Breast epithelium (tissue), 3 donors: ENCODE measurements at regions not wholly inside any gene's neighbourhood (a gene's known extent, or its start where the extent isn't known, plus 50 kb on each side); places are given as distances from the start of the nearest gene placed in this dataset.

Experiments used
- POLR2A ChIP-seq: fragments of 450-650 bp; IDR thresholded peaks from one replicate; pipeline ENCODE4 v1.6.1; 2016; ENCODE audit warnings: antibody characterized with exemption, mild to moderate bottlenecking, moderate library complexity
- POLR2AphosphoS5 ChIP-seq, 3 donors: sonication (generic); formaldehyde crosslinking; IDR thresholded peaks; one replicate each; pipeline ENCODE4 v1.6.1; 2017; ENCODE audit warnings: antibody characterized with exemption in 3 of 3
- TF ChIP-seq, protein P1 (sequence below), 3 donors: fragments of 450-650 bp; IDR thresholded peaks; one replicate each; pipeline ENCODE4 v1.5.1; 2016 to 2017; ENCODE audit warnings: antibody characterized with exemption in 3 of 3, mild to moderate bottlenecking in 3 of 3, moderate library complexity in 3 of 3

- TF ChIP-seq, protein P1, sequence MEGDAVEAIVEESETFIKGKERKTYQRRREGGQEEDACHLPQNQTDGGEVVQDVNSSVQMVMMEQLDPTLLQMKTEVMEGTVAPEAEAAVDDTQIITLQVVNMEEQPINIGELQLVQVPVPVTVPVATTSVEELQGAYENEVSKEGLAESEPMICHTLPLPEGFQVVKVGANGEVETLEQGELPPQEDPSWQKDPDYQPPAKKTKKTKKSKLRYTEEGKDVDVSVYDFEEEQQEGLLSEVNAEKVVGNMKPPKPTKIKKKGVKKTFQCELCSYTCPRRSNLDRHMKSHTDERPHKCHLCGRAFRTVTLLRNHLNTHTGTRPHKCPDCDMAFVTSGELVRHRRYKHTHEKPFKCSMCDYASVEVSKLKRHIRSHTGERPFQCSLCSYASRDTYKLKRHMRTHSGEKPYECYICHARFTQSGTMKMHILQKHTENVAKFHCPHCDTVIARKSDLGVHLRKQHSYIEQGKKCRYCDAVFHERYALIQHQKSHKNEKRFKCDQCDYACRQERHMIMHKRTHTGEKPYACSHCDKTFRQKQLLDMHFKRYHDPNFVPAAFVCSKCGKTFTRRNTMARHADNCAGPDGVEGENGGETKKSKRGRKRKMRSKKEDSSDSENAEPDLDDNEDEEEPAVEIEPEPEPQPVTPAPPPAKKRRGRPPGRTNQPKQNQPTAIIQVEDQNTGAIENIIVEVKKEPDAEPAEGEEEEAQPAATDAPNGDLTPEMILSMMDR (IDR thresholded peaks at IDR 0.05): no peak
- TF ChIP-seq POLR2AphosphoS5 (IDR thresholded peaks at IDR 0.05) (no peak), POLR2A (no peak)
Measured at GRCh38 chr6:163836876-163837690, 422.6 kb downstream of the QKI start.
